ENCODE measurements at regions not wholly inside any gene's neighbourhood (a gene's known extent, or its start where the extent isn't known, plus 50 kb on each side); places are given as distances from the start of the nearest gene placed in this dataset.

DNA sequence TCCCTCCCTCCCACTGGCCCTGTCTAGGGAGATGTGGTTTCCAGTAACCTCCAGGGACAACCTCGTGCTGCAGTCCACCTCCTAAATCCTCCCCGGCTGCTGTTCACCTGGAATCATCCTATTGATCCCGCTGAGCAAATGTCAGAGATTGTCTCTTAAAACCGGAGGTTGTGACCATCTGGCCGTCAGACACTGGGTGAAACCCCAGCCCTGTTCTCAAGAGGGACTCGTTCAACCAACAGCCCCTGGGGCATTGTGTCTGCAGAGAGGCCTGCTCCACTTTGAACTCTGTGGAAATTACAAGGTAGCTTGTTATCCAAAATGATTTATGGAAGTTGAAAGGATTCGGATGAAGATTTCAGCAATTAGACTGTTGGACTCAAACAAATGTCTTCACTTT lies 498.0 kb downstream of the MATN1 start:
- no peak overlapping the region for H3K27ac Mint-ChIP-seq
- no peaks in the 10 kb centered on the region for H3K36me3 Mint-ChIP-seq
- Histone ChIP-seq H3K9me3 (ENCODE audit: low read depth) (no peaks in the 10 kb centered on the region), H3K27ac (no peak overlapping the region), H3K4me1 (no peaks in the 10 kb centered on the region), H2AFZ (replicated peaks) (no peak overlapping the region), H4K20me1 (ENCODE audit: low read depth) (no peaks in the 10 kb centered on the region), H3K9ac (no peak overlapping the region), H3K36me3 (no peaks in the 10 kb centered on the region), H3K4me3 (no peak overlapping the region), H3K79me2 (ENCODE audit: low read depth) (no peaks in the 10 kb centered on the region), H3K4me2 (no peak overlapping the region), H3F3A (ENCODE audit: low read depth) (no peaks in the 10 kb centered on the region), H3K27me3 (no peaks in the 10 kb centered on the region)
- TF ChIP-seq EZH2 (IDR thresholded peaks at IDR 0.05) (no peak), CTCF (IDR thresholded peaks at IDR 0.05) (no peak)
- no peak for DNase-seq (ENCODE audit: low spot score)
- no peaks in the 10 kb centered on the region for H3K9me3 Mint-ChIP-seq
- no peak overlapping the region for H3K4me3 Mint-ChIP-seq
- no peaks in the 10 kb centered on the region for H3K4me1 Mint-ChIP-seq
- H3K27me3 Mint-ChIP-seq (ENCODE audit: insufficient read depth, low read depth), result peaks cover 2% of the 10 kb centered on the region

GRCh38 chr1:30219675-30220074 lies 503.7 kb downstream of the MATN1 start:
- no peaks in the 10 kb centered on the region for H3K9me3 Mint-ChIP-seq
- no peaks in the 10 kb centered on the region for H3K36me3 ChIP-seq
- H3K27me3 ChIP-seq, result no peaks in the 10 kb centered on the region
- H3K4me1 Mint-ChIP-seq, result no peaks in the 10 kb centered on the region
- H3F3A ChIP-seq (ENCODE audit: low read depth), result peaks cover 6% of the 10 kb centered on the region
- no peak overlapping the region for H3K4me3 Mint-ChIP-seq
- no peak overlapping the region for H3K4me3 ChIP-seq
- no peak overlapping the region for H3K4me2 ChIP-seq
- H2AFZ ChIP-seq (replicated peaks), result no peak overlapping the region
- TF ChIP-seq CTCF (IDR thresholded peaks at IDR 0.05) (no peak), EZH2 (IDR thresholded peaks at IDR 0.05) (no peak), EZH2phosphoT487 (IDR thresholded peaks at IDR 0.05) (no peak)
- no peaks in the 10 kb centered on the region for H3K4me1 ChIP-seq
- no peak for DNase-seq (ENCODE audit: low spot score)
- H4K20me1 ChIP-seq (ENCODE audit: low read depth), result no peaks in the 10 kb centered on the region
- H3K9ac ChIP-seq, result no peak overlapping the region
- H3K27ac ChIP-seq, result no peak overlapping the region
- H3K36me3 Mint-ChIP-seq, result no peaks in the 10 kb centered on the region
- H3K27me3 Mint-ChIP-seq (ENCODE audit: insufficient read depth, low read depth), result peaks cover 2% of the 10 kb centered on the region
- H3K27ac Mint-ChIP-seq, result no peak overlapping the region
- H3K79me2 ChIP-seq (ENCODE audit: low read depth), result no peaks in the 10 kb centered on the region
- no peaks in the 10 kb centered on the region for H3K9me3 ChIP-seq (ENCODE audit: low read depth)

DNA sequence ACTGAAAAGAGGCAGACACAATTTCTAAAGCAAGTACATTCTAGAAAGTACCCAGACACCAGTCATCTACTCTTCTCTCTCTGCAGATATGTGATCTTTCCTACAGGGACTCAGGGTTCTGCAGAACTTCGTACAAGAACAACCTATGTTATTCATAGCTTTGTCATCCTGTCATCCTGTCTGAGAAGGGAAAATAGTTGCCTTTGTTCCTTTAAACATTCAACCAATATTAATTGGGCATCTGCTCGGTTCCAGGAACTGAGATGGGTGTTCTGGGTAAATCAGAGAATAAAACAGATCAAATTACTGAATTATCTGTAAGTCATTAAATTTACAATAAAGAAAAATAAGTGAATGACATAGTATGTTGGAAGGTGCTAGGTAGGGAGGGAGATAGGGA lies 504.9 kb downstream of the MATN1 start:
- Histone ChIP-seq H3K79me2 (ENCODE audit: low read depth) (no peaks in the 10 kb centered on the region), H3K9me3 (ENCODE audit: low read depth) (no peaks in the 10 kb centered on the region), H3K27me3 (no peaks in the 10 kb centered on the region), H4K20me1 (ENCODE audit: low read depth) (no peaks in the 10 kb centered on the region), H3K4me3 (no peak overlapping the region), H3F3A (ENCODE audit: low read depth) (peaks cover 6% of the 10 kb centered on the region), H3K36me3 (no peaks in the 10 kb centered on the region), H3K4me2 (no peak overlapping the region), H3K27ac (no peak overlapping the region), H2AFZ (replicated peaks) (no peak overlapping the region), H3K4me1 (no peaks in the 10 kb centered on the region), H3K9ac (no peak overlapping the region)
- no peak for TF ChIP-seq CTCF (IDR thresholded peaks at IDR 0.05)
- H3K36me3 Mint-ChIP-seq, result no peaks in the 10 kb centered on the region
- H3K4me3 Mint-ChIP-seq, result no peak overlapping the region
- no peaks in the 10 kb centered on the region for H3K4me1 Mint-ChIP-seq
- no peak overlapping the region for H3K27ac Mint-ChIP-seq
- peaks cover 7% of the 10 kb centered on the region for H3K27me3 Mint-ChIP-seq (ENCODE audit: insufficient read depth, low read depth)
- no peak for DNase-seq (ENCODE audit: low spot score)
- H3K9me3 Mint-ChIP-seq, result no peaks in the 10 kb centered on the region

DNA sequence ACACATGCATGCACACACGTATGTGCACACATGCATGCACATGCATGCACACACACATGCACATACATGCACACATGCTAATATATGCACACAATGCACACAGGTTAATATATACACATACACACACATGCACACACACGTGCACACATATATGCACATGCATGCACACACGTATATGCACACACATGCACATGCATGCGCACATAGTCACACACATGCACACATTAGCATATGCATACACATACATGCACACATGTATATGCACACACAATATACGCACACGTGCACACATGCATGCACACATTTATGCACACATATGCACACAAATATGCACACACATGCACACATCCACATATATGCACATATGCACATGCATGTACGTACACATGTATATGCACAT lies 506.8 kb downstream of the MATN1 start:
- Histone ChIP-seq H3K9ac (no peak overlapping the region), H3K4me2 (no peak overlapping the region)
- no peaks in the 10 kb centered on the region for H3K4me1 Mint-ChIP-seq

More for the DNA sequence above, 506.8 kb downstream of the MATN1 start:
- H3K27ac ChIP-seq, result no peak overlapping the region
- H3K36me3 ChIP-seq, result no peaks in the 10 kb centered on the region
- H4K20me1 ChIP-seq (ENCODE audit: low read depth), result no peaks in the 10 kb centered on the region
- no peaks in the 10 kb centered on the region for H3K4me1 ChIP-seq
- peaks cover 7% of the 10 kb centered on the region for H3K27me3 Mint-ChIP-seq (ENCODE audit: insufficient read depth, low read depth)
- H3K79me2 ChIP-seq (ENCODE audit: low read depth), result no peaks in the 10 kb centered on the region
- H3K27me3 ChIP-seq, result no peaks in the 10 kb centered on the region
- no peaks in the 10 kb centered on the region for H3K36me3 Mint-ChIP-seq
- no peak for DNase-seq (ENCODE audit: low spot score)
- H3F3A ChIP-seq (ENCODE audit: low read depth), result peaks cover 6% of the 10 kb centered on the region
- H2AFZ ChIP-seq (replicated peaks), result no peak overlapping the region
- H3K4me3 ChIP-seq, result no peak overlapping the region
- no peak overlapping the region for H3K4me3 Mint-ChIP-seq
- H3K9me3 ChIP-seq (ENCODE audit: low read depth), result no peaks in the 10 kb centered on the region
- H3K27ac Mint-ChIP-seq, result no peak overlapping the region
- no peaks in the 10 kb centered on the region for H3K9me3 Mint-ChIP-seq
- no peak for TF ChIP-seq EZH2phosphoT487 (IDR thresholded peaks at IDR 0.05)

Measured in neural progenitor cell (in vitro differentiated cells).